HG03025 (cell line): ENCODE measurements at regions not wholly inside any gene's neighbourhood (a gene's known extent, or its start where the extent isn't known, plus 50 kb on each side); places are given as distances from the start of the nearest gene placed in this dataset.

Source experiments
- ATAC-seq: cut with Tn5 transposase; IDR thresholded peaks from one replicate; pipeline ENCODE4 v1.9.1; 2021; ENCODE audit warnings: mild to moderate bottlenecking, moderate library complexity; ENCODE audit not compliant: unreplicated experiment, low FRiP score

DNA sequence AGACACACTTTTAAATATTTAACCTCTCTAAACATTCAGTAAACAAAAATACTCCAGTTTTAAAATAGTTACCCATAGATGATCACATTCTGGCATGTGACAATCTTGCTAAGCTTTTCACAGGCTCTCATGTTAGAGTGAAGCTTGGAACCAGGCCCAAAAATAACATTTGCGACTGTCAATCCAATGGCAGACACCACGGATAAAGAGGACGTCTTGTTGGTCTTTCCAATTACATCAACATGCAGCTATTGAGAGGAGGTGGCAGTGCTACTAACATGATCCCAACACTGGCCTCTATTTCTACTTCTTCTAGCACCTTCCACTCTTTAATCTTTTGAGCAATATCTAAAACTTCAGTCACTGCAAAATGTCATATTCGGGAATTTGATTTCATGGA, 970.8 kb upstream of the TENM3 start:
- ATAC-seq, result no peak

DNA sequence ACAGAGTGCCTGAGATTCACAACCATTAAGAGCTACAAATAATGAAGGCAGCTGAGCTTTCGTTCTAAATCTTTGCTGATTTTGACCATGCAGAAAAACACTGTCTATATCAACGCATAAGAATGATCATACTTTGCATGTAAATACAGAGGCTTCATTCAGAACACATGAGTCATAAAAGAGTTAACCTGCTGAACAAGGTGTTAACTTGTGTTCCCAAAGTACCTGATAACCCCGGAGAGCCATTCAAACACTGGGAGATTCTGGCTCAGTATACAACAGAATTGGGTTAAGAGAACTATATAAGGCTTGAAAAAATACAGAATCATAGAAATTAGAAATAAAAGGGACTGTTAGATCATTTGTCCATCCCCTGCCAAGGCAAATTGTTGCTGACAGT, 964.3 kb upstream of the TENM3 start:
- ATAC-seq, result no peak

DNA sequence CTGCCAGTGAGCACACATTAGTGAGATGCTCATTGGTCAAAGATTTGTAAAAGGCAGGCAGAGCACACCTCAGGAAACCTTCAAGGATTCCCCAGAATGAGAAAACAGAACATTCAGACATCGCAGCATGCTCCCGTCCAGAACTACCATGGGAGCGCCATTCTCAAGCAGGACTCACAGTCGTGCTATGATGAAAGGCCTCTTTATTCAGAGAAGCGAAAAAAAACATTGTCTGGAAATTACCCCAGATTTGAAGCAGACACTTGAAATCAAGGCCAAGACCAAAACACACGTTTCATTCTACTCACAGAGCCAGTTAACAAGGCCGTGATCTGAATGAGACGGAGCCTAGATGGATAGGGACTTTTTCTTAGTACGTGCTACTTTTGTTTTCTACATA, 961.8 kb upstream of the TENM3 start:
- ATAC-seq, result no peak

DNA sequence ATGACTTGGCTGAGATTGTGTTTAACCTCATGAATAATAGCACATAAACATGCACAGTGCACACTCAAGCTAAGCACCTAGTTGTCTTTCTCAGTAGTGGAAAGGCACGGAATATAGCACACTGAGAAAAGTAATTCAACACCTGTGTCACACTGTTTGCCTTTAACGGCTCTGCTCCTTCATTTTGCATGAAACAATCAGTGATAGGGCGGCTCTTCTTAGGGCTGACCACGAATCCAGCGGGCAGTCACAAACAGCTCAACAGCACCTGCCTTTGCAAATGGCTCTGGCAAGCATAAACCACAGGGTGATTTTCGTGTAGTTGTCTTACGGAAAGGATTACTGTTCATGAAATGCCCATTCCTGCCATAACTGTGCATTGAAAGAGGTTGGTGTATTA, 954.0 kb upstream of the TENM3 start:
- ATAC-seq, result no peak

DNA sequence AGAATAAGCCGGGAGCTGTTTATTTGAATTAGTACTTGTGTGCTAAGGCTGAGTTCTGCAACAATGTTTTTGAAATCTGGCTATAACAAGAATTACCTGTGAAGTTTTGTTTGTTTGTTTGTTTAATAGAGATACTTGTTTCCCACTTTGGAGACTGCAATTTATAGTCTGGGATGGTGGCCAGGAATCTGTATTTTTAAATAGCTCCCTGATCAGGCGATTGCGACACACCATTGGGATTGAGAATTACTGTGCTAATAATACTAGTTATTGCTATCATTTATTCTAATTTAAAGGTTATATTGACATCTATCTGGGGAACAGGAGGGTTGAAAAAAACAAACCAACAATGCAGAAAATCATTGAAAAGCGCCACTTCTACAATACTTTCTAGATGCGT, 951.6 kb upstream of the TENM3 start:
- ATAC-seq, result no peak

DNA sequence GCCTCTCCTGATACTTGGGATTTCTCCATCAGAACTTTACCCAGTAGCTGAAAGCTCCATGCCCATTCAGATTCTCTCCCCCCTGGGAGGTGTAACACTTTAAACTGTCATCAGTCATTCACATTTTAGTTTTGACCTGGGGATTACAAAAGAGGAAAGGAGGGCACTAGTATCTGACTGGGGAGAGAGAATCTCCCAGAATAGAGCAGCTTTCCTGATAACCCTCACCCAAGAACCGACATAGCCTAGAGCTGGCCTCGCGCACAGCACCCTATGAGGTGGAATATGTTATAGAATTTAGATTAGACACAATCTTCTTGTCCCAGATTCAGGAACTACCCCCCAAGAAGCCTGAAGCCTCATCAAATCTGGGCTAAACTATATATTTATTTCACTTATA, 950.2 kb upstream of the TENM3 start:
- no peak for ATAC-seq

DNA sequence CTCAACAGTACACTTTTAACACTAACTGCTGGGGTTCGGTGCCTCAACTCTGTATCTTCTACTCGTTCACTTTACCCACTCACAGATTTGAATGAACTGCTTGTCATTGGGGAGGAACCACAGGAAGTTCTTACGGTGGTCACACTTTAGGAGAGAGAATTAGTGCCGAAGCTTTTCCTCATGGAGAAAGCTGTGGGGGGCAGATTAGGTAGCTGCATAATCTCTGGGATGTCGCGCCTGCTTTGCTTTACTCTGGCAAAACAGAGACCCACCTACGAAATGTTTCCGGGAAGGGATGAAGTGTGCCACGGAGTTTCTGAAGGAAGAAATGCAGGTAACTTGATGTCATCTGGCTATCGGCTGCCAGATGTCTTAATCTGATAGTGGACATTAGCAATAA, 949.7 kb upstream of the TENM3 start:
- ATAC-seq, result no peak

DNA sequence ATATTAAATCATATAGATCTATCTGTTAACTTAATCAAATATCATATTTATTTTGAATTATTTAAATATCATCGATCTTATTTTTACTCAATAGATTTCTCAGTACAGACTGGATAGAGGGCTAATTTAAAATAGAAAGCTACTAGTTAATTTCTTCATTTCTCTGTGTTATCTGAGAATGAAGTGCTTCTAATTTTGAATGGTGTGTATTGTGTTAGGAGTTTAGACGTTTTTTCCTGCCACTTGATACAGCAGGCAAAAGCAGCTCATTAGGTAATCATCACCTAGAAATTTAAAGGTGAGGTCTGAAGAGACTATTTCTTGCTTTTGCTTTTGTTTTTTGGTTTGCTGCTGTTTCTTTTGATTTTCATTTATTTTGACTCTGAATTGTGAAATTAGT, 948.8 kb upstream of the TENM3 start:
- no peak for ATAC-seq

DNA sequence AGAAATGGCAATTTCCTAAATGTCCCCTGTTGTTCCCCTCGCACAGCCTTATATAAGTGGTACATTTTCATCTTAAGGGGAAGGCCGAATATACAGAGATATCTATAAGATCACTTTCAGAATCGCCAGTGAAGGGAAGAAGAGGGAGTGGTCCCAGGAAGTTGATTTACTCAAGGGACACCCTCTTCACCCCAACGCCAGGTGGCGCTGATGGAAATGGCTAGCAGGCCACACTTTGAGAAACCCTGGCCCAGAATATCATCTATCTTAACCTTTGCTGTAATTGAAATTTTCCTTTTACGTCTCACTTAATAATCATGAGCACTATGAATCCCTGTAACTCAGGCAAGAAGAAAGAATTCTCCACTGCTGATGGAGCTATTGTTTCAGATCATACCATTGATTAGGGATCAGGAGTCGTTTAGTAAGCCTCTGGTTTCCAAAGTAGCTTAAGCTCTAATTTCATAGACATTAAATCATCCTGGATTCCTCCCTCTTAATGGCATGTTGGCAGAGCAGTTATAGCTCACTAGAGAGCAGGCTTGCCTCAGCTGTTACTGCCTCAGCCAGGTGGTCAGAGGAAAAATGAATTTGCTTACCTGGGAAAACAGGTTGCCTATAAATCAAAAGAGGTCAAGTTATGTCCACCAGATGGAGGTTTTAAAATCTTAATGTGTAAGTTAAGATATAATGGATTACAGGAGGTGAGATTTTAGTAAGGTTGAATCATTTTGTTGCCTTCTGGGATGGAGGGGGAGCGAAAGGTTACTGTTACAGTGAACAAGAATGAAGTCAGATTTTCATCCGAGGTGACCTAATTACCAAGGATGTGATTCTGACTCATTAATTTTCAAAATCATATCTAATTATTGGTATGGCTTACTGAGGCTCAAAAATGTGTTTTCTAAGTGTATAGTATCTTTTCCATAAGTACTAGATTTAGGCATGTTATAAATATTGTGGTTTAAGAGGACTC, 941.2 kb upstream of the TENM3 start:
- ATAC-seq, result peak; percentile 94

DNA sequence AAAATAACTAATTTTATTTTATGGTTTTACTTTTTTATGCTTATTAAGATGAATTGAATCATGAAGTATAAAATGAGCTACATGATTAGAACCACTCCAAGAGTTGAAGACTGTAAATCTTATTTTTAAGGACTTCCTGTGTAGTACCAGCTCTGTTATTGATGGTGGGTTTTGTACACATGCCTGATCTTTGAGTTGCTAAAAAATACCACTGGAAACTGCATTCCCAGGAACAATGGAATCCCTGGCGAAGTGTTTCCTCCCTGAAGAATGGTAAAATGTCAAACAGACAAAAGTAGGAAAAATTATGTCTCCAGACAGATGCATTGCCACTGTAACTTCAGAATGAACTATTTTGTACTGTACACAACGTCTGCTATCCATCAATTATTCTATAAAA, 935.4 kb upstream of the TENM3 start:
- no peak for ATAC-seq

DNA sequence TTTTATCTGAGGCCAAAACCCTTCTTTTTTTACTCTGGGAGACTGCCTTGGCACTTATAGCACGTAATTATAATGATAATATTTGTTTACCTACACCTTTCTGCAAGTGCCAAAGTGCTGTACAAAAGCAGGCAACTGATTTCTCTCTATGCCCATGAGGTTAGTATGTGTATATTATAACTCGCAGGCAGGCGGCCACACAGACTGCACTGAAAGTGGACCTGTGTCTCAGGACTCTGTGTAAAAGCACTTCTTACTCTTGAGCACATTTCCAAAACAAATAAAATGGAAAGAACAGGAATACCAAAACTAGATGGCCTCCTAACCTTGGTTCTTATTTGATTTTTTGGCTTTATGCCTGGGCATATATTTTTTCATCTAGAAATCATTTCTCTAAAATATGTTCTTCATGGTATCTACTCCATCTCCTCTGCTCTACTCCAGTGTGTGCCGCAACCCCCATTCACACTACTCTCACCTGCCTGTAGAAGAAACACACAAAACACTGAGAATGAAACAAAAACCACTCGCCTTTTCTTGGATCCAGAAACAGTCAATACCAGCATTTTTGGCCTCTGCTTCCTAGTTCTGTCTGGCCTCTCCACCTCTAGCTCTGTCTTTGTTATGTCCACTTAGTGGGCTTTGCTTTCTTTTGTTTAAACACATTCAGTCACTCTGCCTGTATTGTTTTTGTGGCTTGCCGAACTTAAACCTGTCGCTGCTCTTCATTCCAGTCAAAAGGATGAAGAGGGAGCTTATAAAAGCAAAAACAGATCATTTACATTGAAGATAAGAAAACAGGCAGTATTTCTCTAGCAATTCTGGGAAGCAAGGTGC, 934.5 kb upstream of the TENM3 start:
- no peak for ATAC-seq

DNA sequence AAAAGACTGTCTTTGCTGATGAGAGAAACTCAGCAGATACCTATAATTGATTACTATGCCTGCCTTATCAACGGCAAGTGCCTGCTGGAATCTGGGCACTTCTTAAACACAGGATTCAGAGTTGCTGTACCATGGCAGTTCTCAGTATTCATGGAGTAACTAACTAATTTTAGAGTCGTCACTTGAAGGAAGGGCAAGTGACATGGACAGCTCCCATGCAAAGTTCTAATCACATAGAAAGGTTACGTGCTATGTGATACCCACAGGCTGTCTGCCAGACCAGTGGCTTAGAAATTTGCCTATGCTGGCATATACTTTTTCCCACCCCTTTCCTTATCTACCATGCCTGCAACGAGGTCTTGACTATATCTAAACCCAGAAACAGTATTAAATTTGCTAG, 931.1 kb upstream of the TENM3 start:
- no peak for ATAC-seq

DNA sequence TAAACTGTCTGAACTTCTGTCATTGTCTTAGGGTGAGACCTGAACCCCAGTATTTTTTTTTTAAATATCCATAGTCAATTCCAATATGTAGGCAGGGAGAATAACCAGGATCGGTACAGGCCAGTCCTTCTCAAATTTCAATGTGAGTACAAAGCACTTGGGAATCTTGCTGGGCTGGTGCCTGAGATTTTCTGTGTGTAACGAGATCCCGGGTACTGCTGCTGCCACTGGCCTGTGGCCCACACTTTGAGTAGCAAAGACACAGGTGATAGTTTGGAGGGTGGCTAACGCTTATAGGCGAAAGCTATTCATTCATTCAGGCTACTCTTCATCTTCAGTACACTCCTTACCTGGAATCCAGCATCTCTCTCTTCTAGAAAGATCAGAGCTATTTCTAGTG, 923.6 kb upstream of the TENM3 start:
- no peak for ATAC-seq

DNA sequence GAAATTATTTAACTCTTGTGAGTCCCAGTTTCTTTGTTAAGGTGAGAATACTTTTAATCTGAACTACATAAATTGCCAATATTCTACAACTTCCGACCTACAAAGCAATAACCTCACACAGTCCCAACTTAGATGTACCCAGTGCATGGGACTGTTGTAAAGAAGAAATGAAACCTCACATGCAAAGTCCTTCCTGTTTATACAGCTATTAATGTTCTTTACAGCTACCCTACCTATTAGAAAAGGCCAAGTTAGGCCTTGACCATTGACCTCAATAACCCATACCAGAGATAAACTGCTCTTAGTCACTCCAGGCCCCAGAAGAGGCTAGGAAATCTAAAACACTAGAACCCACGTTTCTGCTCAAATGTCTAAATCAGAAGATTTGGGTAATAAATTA, 920.1 kb upstream of the TENM3 start:
- peak; percentile 99 for ATAC-seq

DNA sequence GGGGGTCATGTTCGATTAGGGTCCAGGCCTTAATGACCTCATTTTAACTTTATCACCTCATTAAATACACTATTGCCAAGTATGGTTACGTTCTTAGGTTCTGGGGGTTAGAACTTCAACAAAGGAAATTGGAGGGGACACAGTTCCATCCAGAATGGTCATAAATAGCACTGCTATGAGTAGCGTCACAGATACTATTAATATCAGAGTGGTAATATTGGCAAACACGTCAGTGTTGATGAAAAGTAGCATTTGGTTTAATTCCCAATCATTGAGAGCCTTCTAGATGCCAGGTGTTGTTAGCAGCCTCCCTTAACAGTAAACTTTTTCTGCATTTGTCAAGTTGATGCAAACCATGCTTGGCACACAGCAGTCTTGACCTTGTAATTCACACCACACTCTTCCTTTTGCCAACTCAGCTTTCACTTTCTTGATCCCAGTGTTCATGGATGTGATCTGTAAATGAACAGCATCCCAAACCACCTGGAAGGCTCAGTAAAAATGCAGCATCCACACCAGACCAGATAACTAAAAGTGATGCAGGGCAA, 912.5 kb upstream of the TENM3 start:
- no peak for ATAC-seq

DNA sequence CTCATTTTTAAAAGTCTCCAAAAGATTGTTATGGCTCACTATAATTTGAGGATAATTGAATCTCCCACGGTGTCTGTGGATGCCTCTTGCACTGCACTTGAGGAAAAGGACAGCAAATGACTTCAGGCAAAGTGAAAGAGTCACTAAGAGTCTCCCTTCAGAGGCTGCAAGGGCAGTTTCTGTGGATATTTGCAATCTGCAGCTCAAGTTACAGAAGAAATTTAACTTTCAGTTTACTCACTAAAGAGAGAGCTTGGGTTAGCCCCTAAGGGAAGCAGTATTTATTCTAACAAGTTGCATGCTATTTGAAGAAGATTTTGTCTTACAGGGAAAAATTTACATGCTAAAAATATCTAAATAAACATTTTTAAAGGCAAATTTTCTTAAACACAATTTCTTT, 912.0 kb upstream of the TENM3 start:
- no peak for ATAC-seq

DNA sequence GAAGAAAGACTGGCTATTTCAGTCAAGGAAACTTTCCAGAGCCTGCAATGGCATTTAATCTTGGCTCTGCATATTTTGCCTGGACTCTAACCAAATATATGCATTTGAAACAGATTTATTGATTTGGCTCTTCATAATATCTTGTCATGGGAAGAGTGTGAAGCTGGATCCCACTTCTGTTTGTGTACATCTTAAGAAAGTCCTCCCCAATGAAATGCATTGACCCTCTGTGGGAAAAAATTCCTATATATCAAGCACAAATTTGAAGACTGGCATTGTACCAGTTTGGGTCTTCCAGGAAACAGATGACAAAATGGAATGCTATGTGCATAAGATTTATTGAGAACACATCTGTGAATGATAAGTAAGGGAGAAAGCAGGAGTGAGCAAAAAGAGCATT, 897.3 kb upstream of the TENM3 start:
- no peak for ATAC-seq

DNA sequence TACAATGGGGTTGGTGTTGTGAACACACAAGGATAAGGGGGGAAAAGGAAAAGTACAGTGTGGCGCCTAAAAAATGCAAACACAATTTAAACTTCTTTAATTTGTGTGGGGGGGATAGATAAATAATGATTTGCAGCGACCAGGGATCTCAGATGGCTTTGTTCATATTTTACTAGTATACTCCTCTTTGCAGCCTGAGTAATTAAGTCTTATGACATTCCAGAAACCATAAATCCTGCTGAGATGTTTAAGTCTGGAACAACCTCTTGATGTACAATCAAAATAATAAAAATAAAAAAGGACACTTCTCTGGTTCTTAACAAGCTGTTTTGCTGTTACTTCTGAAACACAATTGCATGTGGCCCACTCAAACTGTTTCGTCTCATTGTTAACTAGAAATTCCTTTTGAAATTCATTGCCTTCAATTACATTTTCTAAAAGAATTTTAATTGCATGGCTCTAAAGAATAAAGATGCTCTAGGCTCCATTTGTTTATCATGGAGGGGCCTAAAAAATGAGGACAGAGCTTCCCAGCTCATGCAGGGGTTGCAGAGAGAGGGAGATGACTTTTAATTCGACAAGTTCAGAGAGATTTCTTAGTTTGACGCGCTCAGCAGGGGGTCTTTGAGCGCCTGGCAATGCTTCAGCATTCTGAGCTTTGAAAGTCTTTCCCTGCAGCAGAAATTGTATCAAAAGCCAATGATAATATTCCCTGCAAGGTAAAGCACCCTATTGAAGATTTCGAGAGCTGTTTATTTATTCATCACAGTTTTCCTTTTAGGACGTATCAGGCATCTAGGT, 892.4 kb upstream of the TENM3 start:
- ATAC-seq, result no peak

DNA sequence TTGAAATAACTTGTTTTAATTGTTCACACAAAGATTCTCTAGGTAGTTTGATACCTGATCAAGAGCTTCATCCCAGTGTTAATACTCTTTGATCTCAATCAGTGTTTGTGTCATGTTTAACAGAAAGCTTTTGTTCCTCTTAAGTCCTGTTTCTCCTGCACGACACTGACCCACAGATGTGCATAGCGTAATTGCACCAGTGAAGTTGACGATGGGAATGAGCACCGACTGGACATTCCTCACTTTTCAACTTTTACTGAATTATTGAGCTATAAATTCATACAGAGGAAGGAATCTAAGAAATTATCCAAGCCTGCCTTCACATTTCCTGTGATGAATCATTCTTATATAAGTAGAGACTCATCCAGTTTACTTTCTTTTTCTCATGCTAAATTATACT, 878.7 kb upstream of the TENM3 start:
- no peak for ATAC-seq

DNA sequence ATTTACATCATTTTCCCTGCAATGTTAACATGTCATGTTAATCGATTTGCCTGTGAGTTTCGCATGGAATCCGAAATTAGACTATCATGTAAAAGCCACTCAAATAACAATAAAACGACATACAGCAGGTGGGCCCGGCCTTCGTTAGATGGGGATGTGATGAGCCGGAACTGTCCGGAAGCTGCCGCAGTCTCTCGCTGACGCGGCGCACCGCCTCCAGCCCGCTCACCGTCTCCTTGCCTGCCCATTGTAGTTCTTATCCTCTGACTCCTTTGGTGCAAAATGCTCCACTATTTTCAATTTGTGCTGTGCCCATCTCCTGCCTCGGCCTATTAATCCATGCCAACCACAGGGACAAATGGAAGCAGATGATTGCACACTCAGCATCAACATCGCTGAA, 877.5 kb upstream of the TENM3 start:
- no peak for ATAC-seq

DNA sequence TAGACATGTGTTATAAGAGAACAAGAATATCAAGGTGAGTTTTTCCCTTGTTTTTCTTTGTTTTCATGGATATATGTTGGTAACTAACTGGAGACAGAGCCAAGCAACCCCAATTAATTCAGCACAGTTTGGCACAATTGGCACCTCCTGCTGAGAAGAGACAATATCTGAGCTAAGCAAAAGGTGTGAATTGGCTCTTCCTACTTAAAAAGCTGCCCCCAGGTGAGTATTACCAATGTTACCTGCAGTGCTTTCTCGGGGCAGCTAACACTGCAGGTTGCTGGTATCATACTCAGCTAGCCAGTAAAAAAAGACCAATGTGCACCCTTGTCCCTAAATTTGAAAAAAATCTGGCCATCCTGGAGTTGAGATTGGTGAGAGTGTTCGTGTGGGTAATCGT, 871.2 kb upstream of the TENM3 start:
- ATAC-seq, result no peak
